WTC11 (cell line): ENCODE measurements at regions not wholly inside any gene's neighbourhood (a gene's known extent, or its start where the extent isn't known, plus 50 kb on each side); places are given as distances from the start of the nearest gene placed in this dataset.

Experiments used
- CREM ChIP-seq: sonication (generic); formaldehyde crosslinking; IDR thresholded peaks from 2 replicates; pipeline ENCODE4 v1.8.1; 2022; ENCODE audit warnings: mild to moderate bottlenecking, missing genetic modification reagents, moderate library complexity
- FOXK1 ChIP-seq: sonication (generic); formaldehyde crosslinking; IDR thresholded peaks from 2 replicates; pipeline ENCODE4 v1.8.0; 2022; ENCODE audit warnings: mild to moderate bottlenecking, moderate library complexity, missing genetic modification reagents
- JUN ChIP-seq: sonication (generic); formaldehyde crosslinking; IDR thresholded peaks from 2 replicates; pipeline ENCODE4 v1.8.0; 2023; ENCODE audit warnings: mild to moderate bottlenecking, missing genetic modification reagents
- TF ChIP-seq, protein P1 (sequence below): fragments of 200-600 bp; IDR thresholded peaks from 2 replicates; pipeline ENCODE4 v1.8.0; 2022; ENCODE audit warnings: antibody characterized with exemption
- TF ChIP-seq, protein P2 (sequence below): sonication (generic); formaldehyde crosslinking; IDR thresholded peaks from 2 replicates; pipeline ENCODE4 v1.8.1; 2022; ENCODE audit warnings: low read depth, missing genetic modification reagents, borderline replicate concordance
- TF ChIP-seq, protein P3 (sequence below): sonication (generic); formaldehyde crosslinking; IDR thresholded peaks from 2 replicates; pipeline ENCODE4 v1.8.1; 2022; ENCODE audit warnings: low read depth, mild to moderate bottlenecking, moderate library complexity, missing genetic modification reagents, borderline replicate concordance
- TF ChIP-seq, protein P4 (sequence below): sonication (generic); formaldehyde crosslinking; IDR thresholded peaks from 2 replicates; pipeline ENCODE4 v1.8.1; 2022; ENCODE audit warnings: mild to moderate bottlenecking, missing genetic modification reagents, moderate library complexity, borderline replicate concordance
- TF ChIP-seq, protein P5 (sequence below): sonication (generic); formaldehyde crosslinking; IDR thresholded peaks from 2 replicates; pipeline ENCODE4 v1.8.0; 2022; ENCODE audit warnings: mild to moderate bottlenecking, missing genetic modification reagents

DNA sequence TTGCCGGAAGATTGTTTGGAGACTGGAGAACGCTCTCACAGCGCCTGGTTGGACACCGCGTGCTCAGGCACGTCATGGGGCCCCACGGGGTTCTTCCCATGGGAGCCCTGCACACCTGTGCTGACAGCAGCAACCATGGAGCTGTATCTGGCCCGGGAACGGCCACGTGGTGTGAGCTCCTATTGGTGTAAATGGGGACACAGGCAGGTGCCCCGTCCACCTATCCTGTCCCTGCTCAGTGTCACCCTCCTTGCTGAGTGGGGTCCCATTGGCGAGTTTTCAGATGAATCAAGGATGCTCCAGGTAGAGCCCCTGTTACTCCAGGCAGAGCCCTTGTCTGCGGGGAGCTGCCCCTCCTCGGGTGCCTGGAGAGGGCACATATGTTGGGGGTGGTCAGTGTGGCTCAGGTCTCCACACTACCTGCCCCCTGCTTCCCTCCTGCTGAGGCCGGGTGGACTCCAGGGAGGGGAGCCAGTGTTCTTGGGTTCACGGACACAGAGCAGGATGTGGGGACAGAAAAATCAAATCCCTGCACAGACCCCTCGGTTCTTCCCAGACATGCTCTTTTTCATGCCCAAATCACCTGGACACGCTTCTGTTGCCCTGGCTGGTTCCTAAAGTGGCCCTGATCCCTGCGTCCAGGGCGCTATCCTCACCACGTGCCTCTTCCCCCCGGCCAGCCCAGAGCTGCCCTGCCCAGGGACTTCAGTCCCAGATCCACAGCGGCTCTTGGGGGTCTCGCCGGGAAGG lies 250.1 kb downstream of the ADGRD1 start:
- TF ChIP-seq, protein P1, sequence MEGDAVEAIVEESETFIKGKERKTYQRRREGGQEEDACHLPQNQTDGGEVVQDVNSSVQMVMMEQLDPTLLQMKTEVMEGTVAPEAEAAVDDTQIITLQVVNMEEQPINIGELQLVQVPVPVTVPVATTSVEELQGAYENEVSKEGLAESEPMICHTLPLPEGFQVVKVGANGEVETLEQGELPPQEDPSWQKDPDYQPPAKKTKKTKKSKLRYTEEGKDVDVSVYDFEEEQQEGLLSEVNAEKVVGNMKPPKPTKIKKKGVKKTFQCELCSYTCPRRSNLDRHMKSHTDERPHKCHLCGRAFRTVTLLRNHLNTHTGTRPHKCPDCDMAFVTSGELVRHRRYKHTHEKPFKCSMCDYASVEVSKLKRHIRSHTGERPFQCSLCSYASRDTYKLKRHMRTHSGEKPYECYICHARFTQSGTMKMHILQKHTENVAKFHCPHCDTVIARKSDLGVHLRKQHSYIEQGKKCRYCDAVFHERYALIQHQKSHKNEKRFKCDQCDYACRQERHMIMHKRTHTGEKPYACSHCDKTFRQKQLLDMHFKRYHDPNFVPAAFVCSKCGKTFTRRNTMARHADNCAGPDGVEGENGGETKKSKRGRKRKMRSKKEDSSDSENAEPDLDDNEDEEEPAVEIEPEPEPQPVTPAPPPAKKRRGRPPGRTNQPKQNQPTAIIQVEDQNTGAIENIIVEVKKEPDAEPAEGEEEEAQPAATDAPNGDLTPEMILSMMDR = no peak
- TF ChIP-seq, protein P2, sequence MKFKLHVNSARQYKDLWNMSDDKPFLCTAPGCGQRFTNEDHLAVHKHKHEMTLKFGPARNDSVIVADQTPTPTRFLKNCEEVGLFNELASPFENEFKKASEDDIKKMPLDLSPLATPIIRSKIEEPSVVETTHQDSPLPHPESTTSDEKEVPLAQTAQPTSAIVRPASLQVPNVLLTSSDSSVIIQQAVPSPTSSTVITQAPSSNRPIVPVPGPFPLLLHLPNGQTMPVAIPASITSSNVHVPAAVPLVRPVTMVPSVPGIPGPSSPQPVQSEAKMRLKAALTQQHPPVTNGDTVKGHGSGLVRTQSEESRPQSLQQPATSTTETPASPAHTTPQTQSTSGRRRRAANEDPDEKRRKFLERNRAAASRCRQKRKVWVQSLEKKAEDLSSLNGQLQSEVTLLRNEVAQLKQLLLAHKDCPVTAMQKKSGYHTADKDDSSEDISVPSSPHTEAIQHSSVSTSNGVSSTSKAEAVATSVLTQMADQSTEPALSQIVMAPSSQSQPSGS (CRISPR knock-in tag) = no peak
- TF ChIP-seq CREM (CRISPR knock-in tag) (no peak), FOXK1 (CRISPR knock-in tag) (no peak), JUN (CRISPR knock-in tag) (no peak)
- TF ChIP-seq, protein P3, sequence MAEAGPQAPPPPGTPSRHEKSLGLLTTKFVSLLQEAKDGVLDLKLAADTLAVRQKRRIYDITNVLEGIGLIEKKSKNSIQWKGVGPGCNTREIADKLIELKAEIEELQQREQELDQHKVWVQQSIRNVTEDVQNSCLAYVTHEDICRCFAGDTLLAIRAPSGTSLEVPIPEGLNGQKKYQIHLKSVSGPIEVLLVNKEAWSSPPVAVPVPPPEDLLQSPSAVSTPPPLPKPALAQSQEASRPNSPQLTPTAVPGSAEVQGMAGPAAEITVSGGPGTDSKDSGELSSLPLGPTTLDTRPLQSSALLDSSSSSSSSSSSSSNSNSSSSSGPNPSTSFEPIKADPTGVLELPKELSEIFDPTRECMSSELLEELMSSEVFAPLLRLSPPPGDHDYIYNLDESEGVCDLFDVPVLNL (CRISPR knock-in tag) = no peak
- TF ChIP-seq, protein P4, sequence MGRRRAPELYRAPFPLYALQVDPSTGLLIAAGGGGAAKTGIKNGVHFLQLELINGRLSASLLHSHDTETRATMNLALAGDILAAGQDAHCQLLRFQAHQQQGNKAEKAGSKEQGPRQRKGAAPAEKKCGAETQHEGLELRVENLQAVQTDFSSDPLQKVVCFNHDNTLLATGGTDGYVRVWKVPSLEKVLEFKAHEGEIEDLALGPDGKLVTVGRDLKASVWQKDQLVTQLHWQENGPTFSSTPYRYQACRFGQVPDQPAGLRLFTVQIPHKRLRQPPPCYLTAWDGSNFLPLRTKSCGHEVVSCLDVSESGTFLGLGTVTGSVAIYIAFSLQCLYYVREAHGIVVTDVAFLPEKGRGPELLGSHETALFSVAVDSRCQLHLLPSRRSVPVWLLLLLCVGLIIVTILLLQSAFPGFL (CRISPR knock-in tag) = no peak
- TF ChIP-seq, protein P5, sequence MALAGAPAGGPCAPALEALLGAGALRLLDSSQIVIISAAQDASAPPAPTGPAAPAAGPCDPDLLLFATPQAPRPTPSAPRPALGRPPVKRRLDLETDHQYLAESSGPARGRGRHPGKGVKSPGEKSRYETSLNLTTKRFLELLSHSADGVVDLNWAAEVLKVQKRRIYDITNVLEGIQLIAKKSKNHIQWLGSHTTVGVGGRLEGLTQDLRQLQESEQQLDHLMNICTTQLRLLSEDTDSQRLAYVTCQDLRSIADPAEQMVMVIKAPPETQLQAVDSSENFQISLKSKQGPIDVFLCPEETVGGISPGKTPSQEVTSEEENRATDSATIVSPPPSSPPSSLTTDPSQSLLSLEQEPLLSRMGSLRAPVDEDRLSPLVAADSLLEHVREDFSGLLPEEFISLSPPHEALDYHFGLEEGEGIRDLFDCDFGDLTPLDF (CRISPR knock-in tag) = no peak
